ENCODE measurements at regions not wholly inside any gene's neighbourhood (a gene's known extent, or its start where the extent isn't known, plus 50 kb on each side); places are given as distances from the start of the nearest gene placed in this dataset.

DNA sequence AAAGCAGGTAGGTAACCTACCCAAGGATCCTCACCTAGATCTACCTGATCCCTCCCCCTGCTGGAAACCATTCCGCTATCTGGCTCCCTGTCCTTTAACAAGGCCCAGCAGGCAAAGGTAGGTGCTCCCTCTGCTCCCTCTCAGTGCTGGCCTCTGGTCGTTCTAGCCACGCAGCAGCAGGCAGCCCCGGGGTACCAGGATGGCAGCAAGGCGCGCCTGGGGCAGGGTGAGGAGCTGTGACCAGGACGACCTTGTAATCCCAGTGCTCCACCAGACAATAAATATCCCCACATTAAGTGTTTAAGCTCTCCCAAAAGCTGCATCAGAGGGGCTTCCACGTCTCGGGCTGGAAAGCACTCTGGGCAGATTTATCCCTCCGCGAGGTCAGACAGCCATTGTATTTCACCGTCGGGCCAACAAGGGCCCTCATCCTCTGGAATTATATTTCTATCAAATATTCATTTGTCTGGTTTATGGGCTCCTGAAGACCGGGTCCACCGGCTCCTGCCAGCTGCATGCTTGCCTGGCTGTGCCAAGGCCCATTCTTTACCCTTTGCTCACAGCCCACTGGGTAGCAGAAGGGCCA lies 81.3 kb downstream of the CHST1 start:
- Histone ChIP-seq H2AFZ (ENCODE audit: low read depth) (no peak overlapping the region), H3K4me1 (ENCODE audit: control insufficient read depth in 1 of 2, insufficient read depth in 2 of 2, low read depth in 1 of 2, low read length in 1 of 2) (no peaks in the 10 kb centered on the region), H3F3A (replicated peaks; ENCODE audit: insufficient read depth) (no peaks in the 10 kb centered on the region), H3K4me3 (ENCODE audit: low read depth in 2 of 2, low read length in 1 of 2) (no peak overlapping the region), H4K20me1 (ENCODE audit: insufficient read depth) (no peaks in the 10 kb centered on the region), H3K27me3 (ENCODE audit: insufficient read depth) (peaks cover 5% of the 10 kb centered on the region; the same call in 1 of the 2 replicates), H3K36me3 (replicated peaks in 1 of 2; ENCODE audit: control insufficient read depth in 1 of 2, insufficient read depth in 2 of 2, low read length in 1 of 2) (no peaks in the 10 kb centered on the region), H3K9ac (no peak overlapping the region), H3K9me2 (no peaks in the 10 kb centered on the region), H3K27ac (ENCODE audit: low read depth in 2 of 2, low read length in 1 of 2) (no peak overlapping the region), H3K79me2 (ENCODE audit: insufficient read depth) (no peaks in the 10 kb centered on the region), H3K9me3 (no peaks in the 10 kb centered on the region), H3K4me2 (no peak overlapping the region)
- WGBS (ENCODE audit: low lambda C conversion rate): 34% methylated on average over 13 of the region's 15 CpGs
- ChIA-PET POLR2A (no interaction called here), CTCF (interaction anchor here (0.9 to 1.1 kb wide), 2 partner anchors 20 to 213 kb away, joined by 3 read pairs; no protein-coding TSS in a partner anchor)
- DNase-seq: no peak
- TF ChIP-seq, protein P1, sequence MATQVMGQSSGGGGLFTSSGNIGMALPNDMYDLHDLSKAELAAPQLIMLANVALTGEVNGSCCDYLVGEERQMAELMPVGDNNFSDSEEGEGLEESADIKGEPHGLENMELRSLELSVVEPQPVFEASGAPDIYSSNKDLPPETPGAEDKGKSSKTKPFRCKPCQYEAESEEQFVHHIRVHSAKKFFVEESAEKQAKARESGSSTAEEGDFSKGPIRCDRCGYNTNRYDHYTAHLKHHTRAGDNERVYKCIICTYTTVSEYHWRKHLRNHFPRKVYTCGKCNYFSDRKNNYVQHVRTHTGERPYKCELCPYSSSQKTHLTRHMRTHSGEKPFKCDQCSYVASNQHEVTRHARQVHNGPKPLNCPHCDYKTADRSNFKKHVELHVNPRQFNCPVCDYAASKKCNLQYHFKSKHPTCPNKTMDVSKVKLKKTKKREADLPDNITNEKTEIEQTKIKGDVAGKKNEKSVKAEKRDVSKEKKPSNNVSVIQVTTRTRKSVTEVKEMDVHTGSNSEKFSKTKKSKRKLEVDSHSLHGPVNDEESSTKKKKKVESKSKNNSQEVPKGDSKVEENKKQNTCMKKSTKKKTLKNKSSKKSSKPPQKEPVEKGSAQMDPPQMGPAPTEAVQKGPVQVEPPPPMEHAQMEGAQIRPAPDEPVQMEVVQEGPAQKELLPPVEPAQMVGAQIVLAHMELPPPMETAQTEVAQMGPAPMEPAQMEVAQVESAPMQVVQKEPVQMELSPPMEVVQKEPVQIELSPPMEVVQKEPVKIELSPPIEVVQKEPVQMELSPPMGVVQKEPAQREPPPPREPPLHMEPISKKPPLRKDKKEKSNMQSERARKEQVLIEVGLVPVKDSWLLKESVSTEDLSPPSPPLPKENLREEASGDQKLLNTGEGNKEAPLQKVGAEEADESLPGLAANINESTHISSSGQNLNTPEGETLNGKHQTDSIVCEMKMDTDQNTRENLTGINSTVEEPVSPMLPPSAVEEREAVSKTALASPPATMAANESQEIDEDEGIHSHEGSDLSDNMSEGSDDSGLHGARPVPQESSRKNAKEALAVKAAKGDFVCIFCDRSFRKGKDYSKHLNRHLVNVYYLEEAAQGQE (IDR thresholded peaks at IDR 0.05; ENCODE audit: low read depth, low read length): no peak
- TF ChIP-seq EP300 (IDR thresholded peaks at IDR 0.05; ENCODE audit: borderline replicate concordance in 1 of 2, low read depth in 1 of 2, low read length in 1 of 2) (no peak), EZH2phosphoT487 (IDR thresholded peaks at IDR 0.05; ENCODE audit: borderline replicate concordance, low read depth) (no peak), SIN3A (IDR thresholded peaks at IDR 0.05; ENCODE audit: borderline replicate concordance, low read depth, low read length) (no peak), JUND (IDR thresholded peaks at IDR 0.05) (no peak), GATA2 (CRISPR knock-in tag; IDR thresholded peaks at IDR 0.05) (no peak), GABPA (IDR thresholded peaks at IDR 0.05; ENCODE audit: low read depth) (no peak), YY1 (IDR thresholded peaks at IDR 0.05; ENCODE audit: low read depth) (no peak), POLR2AphosphoS5 (IDR thresholded peaks at IDR 0.05; ENCODE audit: low read depth, low read length) (no peak), FOXM1 (IDR thresholded peaks at IDR 0.05; ENCODE audit: low read depth) (no peak), NFIC (IDR thresholded peaks at IDR 0.05; ENCODE audit: borderline replicate concordance) (no peak), TCF12 (IDR thresholded peaks at IDR 0.05) (no peak), SMC3 (IDR thresholded peaks at IDR 0.05; ENCODE audit: low read depth, low read length) (no peak), MEF2A (IDR thresholded peaks at IDR 0.05; ENCODE audit: borderline replicate concordance, low read depth) (no peak)
- TF ChIP-seq, protein P2, sequence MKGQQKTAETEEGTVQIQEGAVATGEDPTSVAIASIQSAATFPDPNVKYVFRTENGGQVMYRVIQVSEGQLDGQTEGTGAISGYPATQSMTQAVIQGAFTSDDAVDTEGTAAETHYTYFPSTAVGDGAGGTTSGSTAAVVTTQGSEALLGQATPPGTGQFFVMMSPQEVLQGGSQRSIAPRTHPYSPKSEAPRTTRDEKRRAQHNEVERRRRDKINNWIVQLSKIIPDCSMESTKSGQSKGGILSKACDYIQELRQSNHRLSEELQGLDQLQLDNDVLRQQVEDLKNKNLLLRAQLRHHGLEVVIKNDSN (IDR thresholded peaks at IDR 0.05; ENCODE audit: borderline replicate concordance, low read depth): no peak
- TF ChIP-seq, protein P3, sequence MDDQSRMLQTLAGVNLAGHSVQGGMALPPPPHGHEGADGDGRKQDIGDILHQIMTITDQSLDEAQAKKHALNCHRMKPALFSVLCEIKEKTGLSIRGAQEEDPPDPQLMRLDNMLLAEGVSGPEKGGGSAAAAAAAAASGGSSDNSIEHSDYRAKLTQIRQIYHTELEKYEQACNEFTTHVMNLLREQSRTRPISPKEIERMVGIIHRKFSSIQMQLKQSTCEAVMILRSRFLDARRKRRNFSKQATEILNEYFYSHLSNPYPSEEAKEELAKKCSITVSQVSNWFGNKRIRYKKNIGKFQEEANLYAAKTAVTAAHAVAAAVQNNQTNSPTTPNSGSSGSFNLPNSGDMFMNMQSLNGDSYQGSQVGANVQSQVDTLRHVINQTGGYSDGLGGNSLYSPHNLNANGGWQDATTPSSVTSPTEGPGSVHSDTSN (IDR thresholded peaks at IDR 0.05): no peak
- TF ChIP-seq, protein P4, sequence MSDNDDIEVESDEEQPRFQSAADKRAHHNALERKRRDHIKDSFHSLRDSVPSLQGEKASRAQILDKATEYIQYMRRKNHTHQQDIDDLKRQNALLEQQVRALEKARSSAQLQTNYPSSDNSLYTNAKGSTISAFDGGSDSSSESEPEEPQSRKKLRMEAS (IDR thresholded peaks at IDR 0.05; ENCODE audit: low read depth): no peak
